Tibial nerve (tissue), 4 donors: ENCODE measurements at regions not wholly inside any gene's neighbourhood (a gene's known extent, or its start where the extent isn't known, plus 50 kb on each side); places are given as distances from the start of the nearest gene placed in this dataset.

Experiments
- EP300 ChIP-seq, 2 donors: sonication (generic); formaldehyde crosslinking; IDR thresholded peaks; one replicate each; pipeline ENCODE4 v1.6.1; 2017; ENCODE audit warnings: antibody characterized with exemption in 2 of 2, mild to moderate bottlenecking in 1 of 2
- POLR2A ChIP-seq, 2 donors: fragments of 450-650 bp; IDR thresholded peaks; one replicate each; pipeline ENCODE4 v1.6.1; 2017; ENCODE audit warnings: antibody characterized with exemption in 2 of 2, mild to moderate bottlenecking in 2 of 2, moderate library complexity in 2 of 2
- TF ChIP-seq, protein P1 (sequence below), 5 experiments: fragments of 200-600 bp in 3 of 5; fragments of 450-650 bp in 2 of 5; sonication (generic) in 3 of 5; IDR thresholded peaks; one replicate each; pipeline ENCODE4 v1.5.1; 2016 to 2019; ENCODE audit warnings: antibody characterized with exemption in 5 of 5, mild to moderate bottlenecking in 3 of 5, moderate library complexity in 2 of 5

DNA sequence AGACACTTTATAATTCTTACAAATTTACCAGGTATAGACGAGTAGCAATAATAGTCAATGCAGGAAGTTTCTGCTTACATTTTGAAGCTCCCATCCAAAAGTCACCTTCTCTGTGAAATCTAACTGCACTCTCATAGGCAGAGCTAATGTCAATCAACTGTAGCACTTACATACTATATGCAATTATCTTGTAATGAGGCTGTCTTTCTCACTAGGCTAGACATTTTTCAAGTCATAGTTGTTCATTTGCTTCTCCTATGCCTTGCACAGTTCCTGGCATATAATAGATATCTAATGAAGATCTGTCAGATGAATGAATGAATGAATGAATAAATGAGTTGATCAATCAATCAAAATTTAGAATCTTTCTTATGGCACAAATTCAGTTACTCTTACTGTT lies 273.0 kb upstream of the DAB1 start:
- TF ChIP-seq, protein P1, sequence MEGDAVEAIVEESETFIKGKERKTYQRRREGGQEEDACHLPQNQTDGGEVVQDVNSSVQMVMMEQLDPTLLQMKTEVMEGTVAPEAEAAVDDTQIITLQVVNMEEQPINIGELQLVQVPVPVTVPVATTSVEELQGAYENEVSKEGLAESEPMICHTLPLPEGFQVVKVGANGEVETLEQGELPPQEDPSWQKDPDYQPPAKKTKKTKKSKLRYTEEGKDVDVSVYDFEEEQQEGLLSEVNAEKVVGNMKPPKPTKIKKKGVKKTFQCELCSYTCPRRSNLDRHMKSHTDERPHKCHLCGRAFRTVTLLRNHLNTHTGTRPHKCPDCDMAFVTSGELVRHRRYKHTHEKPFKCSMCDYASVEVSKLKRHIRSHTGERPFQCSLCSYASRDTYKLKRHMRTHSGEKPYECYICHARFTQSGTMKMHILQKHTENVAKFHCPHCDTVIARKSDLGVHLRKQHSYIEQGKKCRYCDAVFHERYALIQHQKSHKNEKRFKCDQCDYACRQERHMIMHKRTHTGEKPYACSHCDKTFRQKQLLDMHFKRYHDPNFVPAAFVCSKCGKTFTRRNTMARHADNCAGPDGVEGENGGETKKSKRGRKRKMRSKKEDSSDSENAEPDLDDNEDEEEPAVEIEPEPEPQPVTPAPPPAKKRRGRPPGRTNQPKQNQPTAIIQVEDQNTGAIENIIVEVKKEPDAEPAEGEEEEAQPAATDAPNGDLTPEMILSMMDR (IDR thresholded peaks at IDR 0.05) = no peak
- TF ChIP-seq POLR2A (IDR thresholded peaks at IDR 0.05) = no peak
- TF ChIP-seq EP300 (IDR thresholded peaks at IDR 0.05) = no peak
